Panc1 (cell line): ENCODE measurements at regions not wholly inside any gene's neighbourhood (a gene's known extent, or its start where the extent isn't known, plus 50 kb on each side); places are given as distances from the start of the nearest gene placed in this dataset.
A peak's percentile ranks its signal among the peaks of the same experiment; 100 is the strongest.

Experiments used
- ATAC-seq: fragments of 200-7000 bp; cut with Tn5 transposase; 2 replicates; pipeline ENCODE4 v1.9.1; 2020; ENCODE audit warnings: mild to moderate bottlenecking, moderate library complexity
- BruUV-seq: library from RNA; stranded (reverse); fragments of 400-500 nt; replicated peaks from 2 replicates; lab custom pipeline; 2021; lab: Mats Ljungman, UMichigan
- CTCF ChIA-PET: fragments of 300-600 bp; sonication (Branson Sonifier 250); formaldehyde crosslinking; loops from one replicate; lab custom pipeline; 2022; ENCODE audit warnings: antibody characterized with exemption; lab: Charles Lee
- POLR2A ChIA-PET: fragments of 300-600 bp; sonication (Branson Sonifier 250); formaldehyde crosslinking; loops from one replicate; lab custom pipeline; 2022; ENCODE audit warnings: antibody characterized with exemption; lab: Charles Lee
- DNase-seq: peaks from one replicate; pipeline ENCODE4 v3.0.0-alpha.2; 2010; ENCODE audit warnings: low read depth, low spot score
- H3K27ac ChIP-seq: 2 replicates; pipeline ENCODE4 v1.5.1; 2011; ENCODE audit warnings: mild to moderate bottlenecking, low read length, inconsistent platforms
- H3K27me3 ChIP-seq: fragments of 200-500 bp; sonication (Bioruptor generic); 2 replicates; pipeline ENCODE4 v1.6.0; 2014; ENCODE audit warnings: low read length, inconsistent platforms; ENCODE audit not compliant: control insufficient read depth, insufficient read depth
- H3K36me3 ChIP-seq: fragments of 200-500 bp; sonication (Bioruptor generic); 2 replicates; pipeline ENCODE4 v1.5.1; 2014; ENCODE audit warnings: inconsistent platforms, mild to moderate bottlenecking, low read length, moderate library complexity; ENCODE audit not compliant: control insufficient read depth, insufficient read depth
- H3K4me1 ChIP-seq: 2 replicates; pipeline ENCODE4 v1.5.1; 2011; ENCODE audit warnings: inconsistent platforms, mild to moderate bottlenecking, low read length, moderate library complexity; ENCODE audit not compliant: control insufficient read depth, insufficient read depth
- H3K4me3 ChIP-seq, 2 experiments: 2 replicates each; pipeline ENCODE4 v1.5.1; 2011 to 2012; ENCODE audit warnings: low read depth in 2 of 2, low read length in 2 of 2, mild to moderate bottlenecking in 2 of 2, inconsistent platforms in 1 of 2, moderate library complexity in 1 of 2
- H3K9me3 ChIP-seq: fragments of 200-500 bp; sonication (Bioruptor generic); 2 replicates; pipeline ENCODE4 v1.5.1; 2014; ENCODE audit warnings: low read depth, mild to moderate bottlenecking, inconsistent platforms, low read length, moderate library complexity; ENCODE audit not compliant: control insufficient read depth, insufficient read depth
- CTCF ChIP-seq: fragments of 450-650 bp; IDR thresholded peaks from 2 replicates; pipeline ENCODE4 v1.5.1; 2017; ENCODE audit warnings: mild to moderate bottlenecking
- POLR2AphosphoS5 ChIP-seq: IDR thresholded peaks from 2 replicates; pipeline ENCODE4 v1.6.1; 2012; ENCODE audit warnings: mild to moderate bottlenecking, low read depth, low read length, moderate library complexity
- REST ChIP-seq, 2 experiments: IDR thresholded peaks; 2 replicates each; pipeline ENCODE4 v1.6.1; 2011 to 2012; ENCODE audit warnings: low read depth in 2 of 2, control low read depth in 1 of 2, low read length in 1 of 2, mild to moderate bottlenecking in 1 of 2, moderate library complexity in 1 of 2; ENCODE audit not compliant: insufficient read depth in 1 of 2
- SIN3A ChIP-seq: IDR thresholded peaks from 2 replicates; pipeline ENCODE4 v1.6.1; 2012; ENCODE audit warnings: low read depth, mild to moderate bottlenecking, low read length, moderate library complexity, borderline replicate concordance; ENCODE audit not compliant: insufficient read depth
- TCF7L2 ChIP-seq: IDR thresholded peaks from 2 replicates; pipeline ENCODE4 v1.6.1; 2011; ENCODE audit warnings: mild to moderate bottlenecking, low read depth, low read length, inconsistent platforms
- in situ Hi-C: cut with HindIII; loops from 2 replicates; pipeline ENCODE4 v1.10.0; 2016; ENCODE audit warnings: low sequenced_read_pairs, low pct_unique_long_range_greater_than_20kb
- intact Hi-C: fragments of 100-400 bp; cut with micrococcal nuclease; formaldehyde crosslinking; loops from one replicate; pipeline ENCODE4 v1.10.0; 2022; ENCODE audit not compliant: unreplicated experiment

GRCh38 chr3:117893638-117894037, 1141.0 kb downstream of the IGSF11 start:
- TF ChIP-seq TCF7L2 (no peak), CTCF (no peak), SIN3A (no peak), REST (IDR thresholded peaks at IDR 0.05; ENCODE audit: insufficient read depth in 1 of 2, low read depth in 2 of 2, low read length in 1 of 2) (no peak), POLR2AphosphoS5 (no peak)
- no TSS peak for BruUV-seq
- Histone ChIP-seq H3K27ac (no peak overlapping the region), H3K4me3 (no peak overlapping the region), H3K9me3 (no peaks in the 10 kb centered on the region), H3K36me3 (no peaks in the 10 kb centered on the region), H3K4me1 (no peaks in the 10 kb centered on the region), H3K27me3 (no peaks in the 10 kb centered on the region)
- DNase-seq = no peak
- POLR2A ChIA-PET = no interaction called here
- in situ Hi-C loops = no loop called here
- CTCF ChIA-PET = no interaction called here
- ATAC-seq = no peak
- intact Hi-C loops = no loop called here

GRCh38 chr3:117898722-117899522, 1135.7 kb downstream of the IGSF11 start:
- Histone ChIP-seq H3K27ac (no peak overlapping the region), H3K4me1 (no peaks in the 10 kb centered on the region), H3K4me3 (no peak overlapping the region), H3K36me3 (no peaks in the 10 kb centered on the region), H3K27me3 (no peaks in the 10 kb centered on the region), H3K9me3 (no peaks in the 10 kb centered on the region)
- POLR2A ChIA-PET = no interaction called here
- in situ Hi-C loops (no loop called here), intact Hi-C loops (no loop called here)
- no TSS peak for BruUV-seq
- ATAC-seq = no peak
- DNase-seq = peak; percentile 2
- CTCF ChIA-PET = no interaction called here
- TF ChIP-seq POLR2AphosphoS5 = no peak
- peak; percentile 39; the same call in 1 of the 2 replicates for TF ChIP-seq CTCF
- no peak for TF ChIP-seq TCF7L2
- TF ChIP-seq REST (IDR thresholded peaks at IDR 0.05; ENCODE audit: insufficient read depth in 1 of 2, low read depth in 2 of 2, low read length in 1 of 2) = no peak
